MCF 10A (cell line): ENCODE measurements at regions not wholly inside any gene's neighbourhood (a gene's known extent, or its start where the extent isn't known, plus 50 kb on each side); places are given as distances from the start of the nearest gene placed in this dataset.

Experiments
- BruUV-seq: library from RNA; stranded (reverse); fragments of 400-500 nt; replicated peaks from 2 replicates; lab custom pipeline; 2021; lab: Mats Ljungman, UMichigan
- CTCF ChIA-PET: fragments of 300-600 bp; sonication (Branson Sonifier 250); formaldehyde crosslinking; extraction: SDS; loops from one replicate; lab custom pipeline; 2021; ENCODE audit warnings: antibody characterized with exemption, inconsistent platforms; lab: Yijun Ruan, JAX
- POLR2A ChIA-PET: fragments of 300-600, 350-650 bp; sonication (Branson Sonifier 250); formaldehyde crosslinking; extraction: SDS; loops from one replicate; lab custom pipeline; 2020; ENCODE audit warnings: antibody characterized with exemption, inconsistent platforms; lab: Yijun Ruan, JAX
- DNase-seq: peaks from one replicate; pipeline ENCODE4 v3.0.0-alpha.2; 2018; ENCODE audit not compliant: unreplicated experiment
- H3K27ac Mint-ChIP-seq: one replicate; pipeline ENCODE4 v1.8.0; 2022; ENCODE audit warnings: mild to moderate bottlenecking, low read depth, mixed read lengths; ENCODE audit not compliant: unreplicated experiment
- H3K27me3 Mint-ChIP-seq: one replicate; pipeline ENCODE4 v1.8.0; 2022; ENCODE audit warnings: mixed read lengths; ENCODE audit not compliant: insufficient read depth, unreplicated experiment
- H3K36me3 Mint-ChIP-seq: one replicate; pipeline ENCODE4 v1.8.0; 2022; ENCODE audit warnings: mild to moderate bottlenecking, moderate library complexity, mixed read lengths; ENCODE audit not compliant: insufficient read depth, unreplicated experiment
- H3K4me1 Mint-ChIP-seq: one replicate; pipeline ENCODE4 v1.8.0; 2022; ENCODE audit warnings: mixed read lengths; ENCODE audit not compliant: insufficient read depth, unreplicated experiment
- H3K4me3 Mint-ChIP-seq: one replicate; pipeline ENCODE4 v1.8.0; 2022; ENCODE audit warnings: mild to moderate bottlenecking, moderate library complexity, mixed read lengths; ENCODE audit not compliant: unreplicated experiment
- H3K9me3 Mint-ChIP-seq: one replicate; pipeline ENCODE4 v1.8.0; 2022; ENCODE audit warnings: mixed read lengths; ENCODE audit not compliant: unreplicated experiment
- CTCF ChIP-seq: fragments of 200-600 bp; IDR thresholded peaks from one replicate; pipeline ENCODE4 v1.8.0; 2022; ENCODE audit warnings: antibody characterized with exemption, mild to moderate bottlenecking; ENCODE audit not compliant: unreplicated experiment
- intact Hi-C: fragments of 100-400 bp; cut with micrococcal nuclease; formaldehyde crosslinking; loops from 2 replicates; pipeline ENCODE4 v1.14.1; 2022

- Mint-ChIP-seq H3K27ac (peak overlapping the region; percentile 65), H3K9me3 (no peaks in the 10 kb centered on the region), H3K27me3 (no peaks in the 10 kb centered on the region), H3K4me3 (no peak overlapping the region), H3K36me3 (peaks cover 53% of the 10 kb centered on the region), H3K4me1 (peaks cover 63% of the 10 kb centered on the region)
- ChIA-PET POLR2A (interaction anchor here (0.7 to 2.0 kb wide), 6 partner anchors 9 to 86 kb away, joined by 3 to 6 read pairs (median 3); no protein-coding TSS in a partner anchor), CTCF (interaction anchor here (0.6 to 1.0 kb wide), 3 partner anchors 8 to 48 kb away, joined by 3 to 4 read pairs (median 3); no protein-coding TSS in a partner anchor)
- no TSS peak for BruUV-seq
- no peak for DNase-seq
- intact Hi-C loops = no loop called here
- TF ChIP-seq CTCF = no peak
These were observed 84.8 kb upstream of the BCAR3 start for GRCh38 chr1:93766451-93766850.

GRCh38 chr1:93765099-93765498 lies 83.5 kb upstream of the BCAR3 start:
- no peak for TF ChIP-seq CTCF
- Mint-ChIP-seq H3K27ac (peak overlapping the region; percentile 65), H3K36me3 (peaks cover 56% of the 10 kb centered on the region), H3K27me3 (no peaks in the 10 kb centered on the region), H3K9me3 (no peaks in the 10 kb centered on the region), H3K4me1 (peaks cover 76% of the 10 kb centered on the region), H3K4me3 (no peak overlapping the region)
- DNase-seq = no peak
- intact Hi-C loops = no loop called here
- BruUV-seq = no TSS peak
- ChIA-PET POLR2A (no interaction called here), CTCF (interaction anchor here (0.6 to 0.9 kb wide), 2 partner anchors 9 to 23 kb away, joined by 3 read pairs; no protein-coding TSS in a partner anchor)

- CTCF ChIA-PET = interaction anchor here (0.6 to 0.9 kb wide), 2 partner anchors 10 to 24 kb away, joined by 3 read pairs; no protein-coding TSS in a partner anchor
- no peaks in the 10 kb centered on the region for H3K9me3 Mint-ChIP-seq
These were observed 82.7 kb upstream of the BCAR3 start for GRCh38 chr1:93764366-93764750.

More at GRCh38 chr1:93764366-93764750, 82.7 kb upstream of the BCAR3 start:
- DNase-seq = no peak
- POLR2A ChIA-PET = no interaction called here
- no peak for TF ChIP-seq CTCF
- intact Hi-C loops = no loop called here
- peak overlapping the region; percentile 65 for H3K27ac Mint-ChIP-seq
- H3K4me1 Mint-ChIP-seq = peaks cover 76% of the 10 kb centered on the region
- H3K27me3 Mint-ChIP-seq = no peaks in the 10 kb centered on the region
- peaks cover 62% of the 10 kb centered on the region for H3K36me3 Mint-ChIP-seq
- H3K4me3 Mint-ChIP-seq = no peak overlapping the region
- BruUV-seq = no TSS peak
